ENCODE measurements at regions not wholly inside any gene's neighbourhood (a gene's known extent, or its start where the extent isn't known, plus 50 kb on each side); places are given as distances from the start of the nearest gene placed in this dataset.
"Not testable (repeated sequence)": the region's sequence is repeated elsewhere in the genome, so short reads cannot be mapped to it uniquely, and the experiment has no call there.

- no peak for TF ChIP-seq CTCF (IDR thresholded peaks at IDR 0.05)
- no peak for TF ChIP-seq ZFX (IDR thresholded peaks at IDR 0.05; ENCODE audit: borderline replicate concordance)
- H3K27ac ChIP-seq: no peak overlapping the region
Measured at GRCh38 chr16:10252155-10252554, 69.9 kb upstream of the GRIN2A start.

GRCh38 chr16:10253409-10253808, 71.2 kb upstream of the GRIN2A start:
- H3K27ac ChIP-seq: no peak overlapping the region
- no peak for TF ChIP-seq CTCF (IDR thresholded peaks at IDR 0.05)
- no peak for TF ChIP-seq ZFX (IDR thresholded peaks at IDR 0.05; ENCODE audit: borderline replicate concordance)

- TF ChIP-seq CTCF (IDR thresholded peaks at IDR 0.05) (no peak), ZFX (IDR thresholded peaks at IDR 0.05; ENCODE audit: borderline replicate concordance) (no peak)
- no peak overlapping the region for H3K27ac ChIP-seq
Measured at GRCh38 chr16:10255728-10256127, 73.5 kb upstream of the GRIN2A start.

- TF ChIP-seq CTCF (IDR thresholded peaks at IDR 0.05): peak; percentile 87
- TF ChIP-seq ZFX (IDR thresholded peaks at IDR 0.05; ENCODE audit: borderline replicate concordance): no peak
- no peak overlapping the region for H3K27ac ChIP-seq
Measured at GRCh38 chr16:10256784-10257641, 74.8 kb upstream of the GRIN2A start.

- not testable (repeated sequence) for H3K27ac ChIP-seq
Measured at GRCh38 chr16:10257642-10258251, 75.5 kb upstream of the GRIN2A start.

- H3K27ac ChIP-seq: not testable (repeated sequence)
Measured at GRCh38 chr16:10258930-10259603, 76.8 kb upstream of the GRIN2A start.

- TF ChIP-seq ZFX (IDR thresholded peaks at IDR 0.05; ENCODE audit: borderline replicate concordance): no peak
- no peak for TF ChIP-seq CTCF (IDR thresholded peaks at IDR 0.05)
- no peak overlapping the region for H3K27ac ChIP-seq
Measured at GRCh38 chr16:10261077-10261476, 78.8 kb upstream of the GRIN2A start.

- not testable (repeated sequence) for H3K27ac ChIP-seq
Measured at GRCh38 chr16:10261526-10261925, 79.3 kb upstream of the GRIN2A start.

Data from 22Rv1 (cell line).